ENCODE measurements at regions not wholly inside any gene's neighbourhood (a gene's known extent, or its start where the extent isn't known, plus 50 kb on each side); places are given as distances from the start of the nearest gene placed in this dataset.

GRCh38 chr6:28737750-28738395 lies 185.9 kb downstream of the TRIM27 start:
- no peak for DNase-seq

GRCh38 chr6:28738396-28738765 lies 185.4 kb downstream of the TRIM27 start:
- no peak for DNase-seq

GRCh38 chr6:28741363-28741762 lies 182.4 kb downstream of the TRIM27 start:
- no peak for DNase-seq

- DNase-seq: no peak
Measured at GRCh38 chr6:28742668-28743270, 181.0 kb downstream of the TRIM27 start.

- no peak for DNase-seq
Measured at GRCh38 chr6:28743271-28743789, 180.5 kb downstream of the TRIM27 start.

GRCh38 chr6:28747083-28747630 lies 176.6 kb downstream of the TRIM27 start:
- DNase-seq: no peak

- DNase-seq: no peak
Measured at GRCh38 chr6:28747631-28748157, 176.1 kb downstream of the TRIM27 start.

GRCh38 chr6:28748192-28748591 lies 175.6 kb downstream of the TRIM27 start:
- DNase-seq: no peak

GRCh38 chr6:28750926-28751458 lies 172.8 kb downstream of the TRIM27 start:
- no peak for DNase-seq

GRCh38 chr6:28751514-28751913 lies 172.3 kb downstream of the TRIM27 start:
- DNase-seq: no peak

- DNase-seq: no peak
Measured at GRCh38 chr6:28751963-28752350, 171.8 kb downstream of the TRIM27 start.

- no peak for DNase-seq
Measured at GRCh38 chr6:28757429-28758045, 166.2 kb downstream of the TRIM27 start.

GRCh38 chr6:28758046-28758817 lies 165.6 kb downstream of the TRIM27 start:
- DNase-seq: no peak

GRCh38 chr6:28758818-28759235 lies 165.0 kb downstream of the TRIM27 start:
- no peak for DNase-seq

GRCh38 chr6:28764014-28764723 lies 159.6 kb downstream of the TRIM27 start:
- no peak for DNase-seq

- DNase-seq: no peak
Measured at GRCh38 chr6:28764761-28765282, 159.0 kb downstream of the TRIM27 start.

- no peak for DNase-seq
Measured at GRCh38 chr6:28765978-28766351, 157.8 kb downstream of the TRIM27 start.

GRCh38 chr6:28766426-28766825 lies 157.4 kb downstream of the TRIM27 start:
- no peak for DNase-seq

GRCh38 chr6:28767133-28767532 lies 156.7 kb downstream of the TRIM27 start:
- no peak for DNase-seq

GRCh38 chr6:28767691-28768090 lies 156.1 kb downstream of the TRIM27 start:
- DNase-seq: no peak

All from skin of body (tissue), 1 donor.